Lung (tissue), 11 donors: ENCODE measurements at regions not wholly inside any gene's neighbourhood (a gene's known extent, or its start where the extent isn't known, plus 50 kb on each side); places are given as distances from the start of the nearest gene placed in this dataset.

ENCODE experiments used
- ATAC-seq: fragments of 200-7000 bp; cut with Tn5 transposase; one replicate; pipeline ENCODE4 v1.9.1; 2020; ENCODE audit warnings: moderate number of reproducible peaks; ENCODE audit not compliant: insufficient read depth, low FRiP score
- DNase-seq, 3 donors: peaks; one replicate each; pipeline ENCODE4 v3.0.0-alpha.2; 2013 to 2017
- H3K27ac ChIP-seq, 2 donors: one replicate each; pipeline ENCODE4 v1.5.1; 2013; ENCODE audit warnings: mild to moderate bottlenecking in 2 of 2, moderate library complexity in 2 of 2, control low read depth in 1 of 2, inconsistent platforms in 1 of 2, low read depth in 1 of 2, low read length in 1 of 2
- H3K27me3 ChIP-seq, 3 donors: one replicate each; pipeline ENCODE4 v1.5.1; 2013; ENCODE audit warnings: low read length in 2 of 3; ENCODE audit not compliant: control insufficient read depth in 3 of 3, insufficient read depth in 3 of 3
- H3K36me3 ChIP-seq, 4 donors: one replicate each; pipeline ENCODE4 v1.5.1; 2013; ENCODE audit warnings: low read length in 4 of 4, mild to moderate bottlenecking in 1 of 4, moderate library complexity in 1 of 4; ENCODE audit not compliant: control insufficient read depth in 4 of 4, insufficient read depth in 4 of 4
- H3K4me1 ChIP-seq, 5 donors: one replicate each; pipeline ENCODE4 v1.5.1; 2013; ENCODE audit warnings: low read length in 5 of 5, mild to moderate bottlenecking in 2 of 5, moderate library complexity in 1 of 5; ENCODE audit not compliant: control insufficient read depth in 5 of 5, insufficient read depth in 5 of 5
- H3K4me3 ChIP-seq: one replicate; pipeline ENCODE4 v1.5.1; 2013; ENCODE audit warnings: mild to moderate bottlenecking, control low read depth, moderate library complexity
- H3K9ac ChIP-seq, 2 donors: one replicate each; pipeline ENCODE4 v1.5.1; 2013; ENCODE audit warnings: low read length in 2 of 2, control low read depth in 1 of 2; ENCODE audit not compliant: insufficient read depth in 1 of 2
- H3K9me3 ChIP-seq, 4 donors: one replicate each; pipeline ENCODE4 v1.5.1; 2013; ENCODE audit warnings: low read length in 3 of 4, mild to moderate bottlenecking in 1 of 4, moderate library complexity in 1 of 4; ENCODE audit not compliant: control insufficient read depth in 4 of 4, insufficient read depth in 3 of 4
- WGBS, 2 donors: extraction: QIAGEN DNeasy Blood & Tissue Kit; methylation state at CpG; one replicate each; pipeline ENCODE4 v1.1.7; 2013; 5-methylcytosine and 5-hydroxymethylcytosine counted together
- TF ChIP-seq, protein P1 (sequence below): IDR thresholded peaks from 2 replicates; pipeline ENCODE4 v1.5.1; 2012; ENCODE audit warnings: mild to moderate bottlenecking; ENCODE audit errors: control extremely low read depth, extremely low read depth
- donor health status: control.
- donor health status: control.
- donor health status: Bipolar disorder and iron deficiency.
- donor health status: healthy.
- donor health status: DM: yes; HTN: yes; CAD: no.

DNA sequence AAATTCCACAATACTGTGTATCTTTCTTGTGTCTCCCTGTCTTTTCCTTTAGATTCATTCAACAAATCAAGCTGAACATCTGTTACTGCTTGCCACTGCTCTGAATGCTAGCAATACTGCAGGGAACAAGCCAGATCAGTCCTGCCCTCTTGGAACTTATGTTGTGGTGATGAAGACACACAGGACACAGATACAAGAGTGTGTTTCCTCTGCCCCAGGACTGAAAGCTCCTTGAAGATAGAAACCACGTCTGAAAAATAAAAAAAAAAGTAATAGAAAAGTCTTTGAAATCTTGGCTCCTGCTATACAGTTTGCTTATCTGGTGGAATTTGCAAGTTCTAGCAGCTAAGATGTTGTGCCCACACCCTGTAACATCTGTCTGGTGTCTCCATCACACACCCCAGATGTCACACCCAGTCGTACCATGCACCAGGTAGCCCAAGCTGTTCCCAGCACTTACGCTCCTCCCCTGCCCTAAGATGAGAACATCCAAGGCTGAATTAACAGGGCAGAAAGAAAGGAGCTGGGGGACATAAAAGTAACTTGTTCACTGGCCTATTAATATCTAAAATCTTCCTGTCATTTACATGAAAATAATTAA lies 80.2 kb upstream of the GALNT2 start:
- H3K4me3 ChIP-seq, result no peak overlapping the region
- TF ChIP-seq, protein P1, sequence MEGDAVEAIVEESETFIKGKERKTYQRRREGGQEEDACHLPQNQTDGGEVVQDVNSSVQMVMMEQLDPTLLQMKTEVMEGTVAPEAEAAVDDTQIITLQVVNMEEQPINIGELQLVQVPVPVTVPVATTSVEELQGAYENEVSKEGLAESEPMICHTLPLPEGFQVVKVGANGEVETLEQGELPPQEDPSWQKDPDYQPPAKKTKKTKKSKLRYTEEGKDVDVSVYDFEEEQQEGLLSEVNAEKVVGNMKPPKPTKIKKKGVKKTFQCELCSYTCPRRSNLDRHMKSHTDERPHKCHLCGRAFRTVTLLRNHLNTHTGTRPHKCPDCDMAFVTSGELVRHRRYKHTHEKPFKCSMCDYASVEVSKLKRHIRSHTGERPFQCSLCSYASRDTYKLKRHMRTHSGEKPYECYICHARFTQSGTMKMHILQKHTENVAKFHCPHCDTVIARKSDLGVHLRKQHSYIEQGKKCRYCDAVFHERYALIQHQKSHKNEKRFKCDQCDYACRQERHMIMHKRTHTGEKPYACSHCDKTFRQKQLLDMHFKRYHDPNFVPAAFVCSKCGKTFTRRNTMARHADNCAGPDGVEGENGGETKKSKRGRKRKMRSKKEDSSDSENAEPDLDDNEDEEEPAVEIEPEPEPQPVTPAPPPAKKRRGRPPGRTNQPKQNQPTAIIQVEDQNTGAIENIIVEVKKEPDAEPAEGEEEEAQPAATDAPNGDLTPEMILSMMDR, result no peak
- ATAC-seq, result no peak
- H3K4me1 ChIP-seq, result no peaks in the 10 kb centered on the region
- no peak for DNase-seq
- no peaks in the 10 kb centered on the region for H3K36me3 ChIP-seq
- peaks cover 0 to 2% (median 0%) of the 10 kb centered on the region in 4 donors for H3K9me3 ChIP-seq
- 66 to 78% methylated on average over 3 of the region's 3 CpGs for WGBS, 2 donors
- H3K27ac ChIP-seq, result no peak overlapping the region
- no peak overlapping the region for H3K9ac ChIP-seq
- no peaks in the 10 kb centered on the region for H3K27me3 ChIP-seq

DNA sequence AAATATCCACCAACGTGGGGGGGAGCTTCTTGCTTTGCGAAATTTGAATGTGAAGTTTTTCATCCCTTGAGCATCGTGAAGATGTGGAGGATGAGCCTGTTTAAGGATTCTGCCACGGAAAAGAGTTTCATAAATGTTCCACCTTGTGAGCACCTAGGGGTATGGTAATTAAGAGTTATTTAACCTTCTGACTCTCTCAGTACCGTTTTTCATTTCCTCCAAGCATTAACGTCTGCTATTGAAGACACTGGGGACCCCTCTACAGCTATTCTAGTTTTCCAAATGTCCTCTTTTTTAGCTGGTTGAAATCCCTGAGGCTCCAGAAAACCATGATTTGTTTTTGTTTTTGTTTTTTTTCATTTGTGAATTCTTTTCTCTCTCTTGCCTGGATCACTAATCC lies 79.1 kb upstream of the GALNT2 start:
- Histone ChIP-seq H3K27me3 (no peaks in the 10 kb centered on the region), H3K4me1 (no peaks in the 10 kb centered on the region), H3K9me3 (peaks cover 0 to 2% (median 0%) of the 10 kb centered on the region in 4 donors), H3K36me3 (no peaks in the 10 kb centered on the region), H3K9ac (no peak overlapping the region), H3K27ac (no peak overlapping the region), H3K4me3 (no peak overlapping the region)
- no peak for DNase-seq
- 72 to 79% methylated on average over 6 of the region's 6 CpGs for WGBS, 2 donors
- ATAC-seq, result no peak
- TF ChIP-seq, protein P1, result no peak

DNA sequence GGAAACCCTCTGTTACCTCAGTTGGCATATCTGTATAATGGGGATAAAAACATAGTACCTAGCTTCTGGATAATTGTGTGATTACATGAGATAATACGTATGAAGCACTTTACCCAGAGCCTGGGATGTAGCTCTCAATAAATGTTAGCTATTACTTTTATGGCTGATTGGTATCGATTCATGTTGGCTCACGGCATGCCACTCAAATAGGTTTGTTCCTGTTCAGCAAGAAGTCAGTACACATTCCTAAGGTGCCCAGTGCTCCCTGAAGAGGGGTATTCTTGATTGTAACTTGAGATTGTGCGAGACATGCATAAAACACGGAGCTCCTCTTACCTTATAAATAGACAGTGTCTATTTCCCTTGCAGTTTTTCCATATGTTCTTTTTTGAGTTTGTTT lies 78.5 kb upstream of the GALNT2 start:
- TF ChIP-seq, protein P1, result no peak
- Histone ChIP-seq H3K4me3 (no peak overlapping the region), H3K27me3 (no peaks in the 10 kb centered on the region), H3K4me1 (no peaks in the 10 kb centered on the region), H3K27ac (no peak overlapping the region), H3K36me3 (no peaks in the 10 kb centered on the region), H3K9me3 (peaks cover 0 to 2% (median 0%) of the 10 kb centered on the region in 4 donors), H3K9ac (no peak overlapping the region)
- ATAC-seq (no peak), DNase-seq (no peak)
- WGBS, 2 donors, result 72 to 86% methylated on average over 5 of the region's 5 CpGs

DNA sequence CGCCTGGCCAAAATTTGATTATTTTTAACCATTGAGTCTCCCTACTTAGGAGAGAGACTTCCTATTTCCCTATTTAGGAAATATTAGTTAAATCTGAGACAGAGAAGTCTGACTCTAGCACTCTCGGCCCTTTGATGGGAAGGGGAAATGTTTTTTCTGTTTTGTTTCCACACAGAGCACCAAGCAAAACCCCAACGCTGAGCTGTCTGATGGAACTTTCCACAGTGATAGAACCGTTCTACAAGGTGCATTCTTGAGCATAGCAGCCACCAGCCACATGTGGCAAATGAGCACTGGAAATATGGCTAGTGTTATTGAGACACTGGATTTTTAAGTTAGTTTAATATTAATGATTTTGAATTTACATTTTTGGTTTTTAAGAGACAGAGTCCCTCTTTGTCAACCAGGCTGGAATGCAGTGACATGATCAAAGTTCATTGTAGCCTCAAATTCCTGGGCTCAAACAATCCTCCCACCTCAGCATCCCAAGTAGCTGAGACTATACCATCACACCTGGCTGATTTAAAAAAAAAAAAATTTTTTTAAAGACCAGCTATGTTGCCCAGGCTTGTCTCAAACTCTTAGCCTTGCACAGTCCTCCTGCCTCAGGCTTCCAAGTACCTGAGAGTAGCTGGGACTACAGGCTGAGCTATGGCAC lies 77.3 kb upstream of the GALNT2 start:
- DNase-seq (no peak), ATAC-seq (no peak)
- H3K27me3 ChIP-seq, result no peaks in the 10 kb centered on the region
- TF ChIP-seq, protein P1, result no peak
- no peaks in the 10 kb centered on the region for H3K36me3 ChIP-seq
- no peaks in the 10 kb centered on the region for H3K4me1 ChIP-seq
- 54 to 64% methylated on average over 4 of the region's 4 CpGs for WGBS, 2 donors
- H3K9ac ChIP-seq, result no peak overlapping the region
- H3K9me3 ChIP-seq, result peaks cover 0 to 2% (median 0%) of the 10 kb centered on the region in 4 donors
- H3K4me3 ChIP-seq, result no peak overlapping the region
- H3K27ac ChIP-seq, result no peak overlapping the region
